H1 (cell line): ENCODE measurements at regions not wholly inside any gene's neighbourhood (a gene's known extent, or its start where the extent isn't known, plus 50 kb on each side); places are given as distances from the start of the nearest gene placed in this dataset.

Source experiments
- CEBPB ChIP-seq: IDR thresholded peaks from 2 replicates; pipeline ENCODE4 v1.6.1; 2012; ENCODE audit warnings: low read depth, low read length
- RFX5 ChIP-seq: IDR thresholded peaks from 2 replicates; pipeline ENCODE4 v1.6.1; 2011; ENCODE audit warnings: low read depth, low read length, improper control_type of control experiment, borderline replicate concordance

DNA sequence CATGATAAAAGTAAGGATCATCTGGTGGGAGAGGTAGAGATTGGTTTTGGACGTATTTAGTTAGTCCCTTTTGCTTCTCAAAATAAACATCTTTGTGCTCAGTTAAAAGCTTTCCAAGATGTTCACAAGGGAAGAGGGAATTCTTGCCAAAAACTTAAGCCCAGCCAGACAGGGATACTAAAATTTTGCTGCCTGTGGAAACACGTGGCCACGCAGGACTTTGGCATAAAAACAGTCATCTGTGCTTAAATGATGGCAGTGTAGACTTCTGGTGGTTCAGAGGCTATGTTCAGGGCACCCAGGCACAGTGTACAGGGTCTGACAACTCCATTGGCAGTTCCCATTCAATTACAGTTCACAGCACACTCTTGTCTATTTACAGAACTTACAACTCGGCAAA, 93.2 kb upstream of the JADE1 start:
- TF ChIP-seq RFX5 (no peak), CEBPB (no peak)
